Smooth muscle cell (in vitro differentiated cells): ENCODE measurements at regions not wholly inside any gene's neighbourhood (a gene's known extent, or its start where the extent isn't known, plus 50 kb on each side); places are given as distances from the start of the nearest gene placed in this dataset.

Experiments
- DNase-seq: peaks from one replicate; lab custom pipeline; 2025; ENCODE audit not compliant: unreplicated experiment; lab: John Stamatoyannopoulos, UW
- H2AFZ ChIP-seq: fragments of 200-600 bp; sonication (generic); 2 replicates; pipeline ENCODE4 v1.6.0; 2016; ENCODE audit warnings: antibody characterized with exemption, low read depth, mild to moderate bottlenecking
- H3F3A ChIP-seq: fragments of 200-600 bp; sonication (generic); 2 replicates; pipeline ENCODE4 v1.6.0; 2017; ENCODE audit warnings: antibody characterized with exemption, low read depth
- H3K27ac ChIP-seq: fragments of 200-600 bp; sonication (generic); 2 replicates; pipeline ENCODE4 v1.5.1; 2016; ENCODE audit warnings: low read depth, mild to moderate bottlenecking
- H3K27me3 ChIP-seq: fragments of 200-600 bp; sonication (generic); 2 replicates; pipeline ENCODE4 v1.6.1; 2016; ENCODE audit warnings: low read depth, mild to moderate bottlenecking
- H3K36me3 ChIP-seq: fragments of 200-600 bp; sonication (generic); 2 replicates; pipeline ENCODE4 v1.5.1; 2016; ENCODE audit warnings: low read depth
- H3K4me1 ChIP-seq: fragments of 200-600 bp; sonication (generic); 2 replicates; pipeline ENCODE4 v1.5.1; 2016; ENCODE audit warnings: low read depth
- H3K4me2 ChIP-seq: fragments of 200-600 bp; sonication (generic); 2 replicates; pipeline ENCODE4 v1.6.0; 2016; ENCODE audit warnings: mild to moderate bottlenecking
- H3K4me3 ChIP-seq: fragments of 200-600 bp; sonication (generic); 2 replicates; pipeline ENCODE4 v1.5.1; 2016; ENCODE audit warnings: mild to moderate bottlenecking
- H3K79me2 ChIP-seq: fragments of 200-600 bp; sonication (generic); 2 replicates; pipeline ENCODE4 v1.6.0; 2016; ENCODE audit warnings: low read depth, mild to moderate bottlenecking
- H3K9ac ChIP-seq: fragments of 200-600 bp; sonication (generic); 2 replicates; pipeline ENCODE4 v1.6.0; 2016; ENCODE audit warnings: low read depth
- H3K9me3 ChIP-seq: fragments of 200-600 bp; sonication (generic); replicated peaks from 2 replicates; pipeline ENCODE4 v1.5.1; 2016; ENCODE audit warnings: low read depth
- H4K20me1 ChIP-seq: fragments of 200-600 bp; sonication (generic); 2 replicates; pipeline ENCODE4 v1.6.0; 2016; ENCODE audit warnings: low read depth
- CTCF ChIP-seq: fragments of 200-600 bp; sonication (generic); IDR thresholded peaks from 2 replicates; pipeline ENCODE4 v1.5.1; 2017; ENCODE audit warnings: borderline replicate concordance, mild to moderate bottlenecking, antibody characterized with exemption; ENCODE audit not compliant: insufficient read depth, poor library complexity, severe bottlenecking
- WGBS: methylation state at CpG from one replicate; pipeline ENCODE4 v1.1.7; 2016; ENCODE audit warnings: low lambda C conversion rate; 5-methylcytosine and 5-hydroxymethylcytosine counted together

- Histone ChIP-seq H3K36me3 (no peaks in the 10 kb centered on the region), H2AFZ (no peak overlapping the region), H3K4me1 (peaks cover 5% of the 10 kb centered on the region), H3K4me2 (no peak overlapping the region), H3K79me2 (no peaks in the 10 kb centered on the region), H3K9ac (no peak overlapping the region), H3K9me3 (no peaks in the 10 kb centered on the region), H3K4me3 (no peak overlapping the region), H4K20me1 (no peaks in the 10 kb centered on the region), H3F3A (no peaks in the 10 kb centered on the region), H3K27ac (no peak overlapping the region), H3K27me3 (peaks cover 51% of the 10 kb centered on the region)
- TF ChIP-seq CTCF = no peak
- no peak for DNase-seq
- 43% methylated on average over 3 of the region's 3 CpGs for WGBS
Observed at GRCh38 chr16:9677301-9677653, 505.0 kb downstream of the GRIN2A start.

- TF ChIP-seq CTCF = no peak
- H3K79me2 ChIP-seq = no peaks in the 10 kb centered on the region
- peaks cover 14% of the 10 kb centered on the region for H3K4me1 ChIP-seq
- H2AFZ ChIP-seq = no peak overlapping the region
- no peaks in the 10 kb centered on the region for H4K20me1 ChIP-seq
- no peaks in the 10 kb centered on the region for H3K36me3 ChIP-seq
- no peak overlapping the region for H3K9ac ChIP-seq
- H3K27me3 ChIP-seq = peaks cover 44% of the 10 kb centered on the region
- no peaks in the 10 kb centered on the region for H3F3A ChIP-seq
- no peak overlapping the region for H3K4me2 ChIP-seq
- WGBS = 47% methylated on average over 11 of the region's 11 CpGs
- H3K4me3 ChIP-seq = no peak overlapping the region
- H3K9me3 ChIP-seq = no peaks in the 10 kb centered on the region
- no peak for DNase-seq
- no peak overlapping the region for H3K27ac ChIP-seq
Observed at GRCh38 chr16:9679213-9679767, 502.9 kb downstream of the GRIN2A start.

GRCh38 chr16:9680019-9680655 is 502.1 kb downstream of the GRIN2A start:
- DNase-seq = no peak
- Histone ChIP-seq H3K4me2 (no peak overlapping the region), H2AFZ (no peak overlapping the region), H3K36me3 (no peaks in the 10 kb centered on the region), H3F3A (no peaks in the 10 kb centered on the region), H3K27ac (no peak overlapping the region), H3K4me3 (no peak overlapping the region), H3K79me2 (no peaks in the 10 kb centered on the region), H3K9me3 (no peaks in the 10 kb centered on the region), H3K27me3 (peaks cover 39% of the 10 kb centered on the region), H3K4me1 (peaks cover 14% of the 10 kb centered on the region), H3K9ac (no peak overlapping the region), H4K20me1 (no peaks in the 10 kb centered on the region)
- WGBS = 59% methylated on average over 7 of the region's 7 CpGs
- no peak for TF ChIP-seq CTCF

DNA sequence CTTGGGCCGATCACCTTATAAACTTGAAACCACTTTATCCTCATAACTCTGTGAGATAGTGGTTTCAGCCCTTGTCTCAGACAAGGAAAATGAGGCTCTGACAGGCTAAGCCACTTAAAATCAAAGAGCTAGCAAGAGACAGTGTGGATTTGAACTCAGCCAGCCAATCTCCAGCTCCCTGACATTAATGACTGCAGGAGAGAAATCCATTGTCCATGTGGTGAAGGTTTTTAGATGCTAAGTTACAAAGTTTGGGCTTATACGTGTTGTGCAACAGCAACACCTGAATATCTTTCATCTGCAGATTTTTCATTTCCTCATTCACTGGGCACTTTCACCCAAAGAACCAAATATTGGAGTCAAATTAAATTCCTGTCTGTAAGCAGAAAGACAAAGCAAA is 501.3 kb downstream of the GRIN2A start:
- no peaks in the 10 kb centered on the region for H3K9me3 ChIP-seq
- H2AFZ ChIP-seq = no peak overlapping the region
- no peak overlapping the region for H3K27ac ChIP-seq
- WGBS = 85% methylated on average over 2 of the region's 2 CpGs
- no peak for TF ChIP-seq CTCF
- no peaks in the 10 kb centered on the region for H3K36me3 ChIP-seq
- no peak overlapping the region for H3K9ac ChIP-seq
- no peaks in the 10 kb centered on the region for H3K79me2 ChIP-seq
- no peaks in the 10 kb centered on the region for H3F3A ChIP-seq
- H3K4me1 ChIP-seq = peaks cover 14% of the 10 kb centered on the region
- no peaks in the 10 kb centered on the region for H4K20me1 ChIP-seq
- DNase-seq = no peak
- no peak overlapping the region for H3K4me3 ChIP-seq
- H3K4me2 ChIP-seq = no peak overlapping the region
- peaks cover 39% of the 10 kb centered on the region for H3K27me3 ChIP-seq
